AG10803 (cell line): ENCODE measurements at regions not wholly inside any gene's neighbourhood (a gene's known extent, or its start where the extent isn't known, plus 50 kb on each side); places are given as distances from the start of the nearest gene placed in this dataset.

Experiments
- DNase-seq: peaks from one replicate; pipeline ENCODE4 v3.0.0; 2010; ENCODE audit warnings: low read depth
- H3K4me3 ChIP-seq: 2 replicates; pipeline ENCODE4 v1.5.1; 2011; ENCODE audit warnings: mild to moderate bottlenecking, low read length, control low read depth
- CTCF ChIP-seq: conservative IDR thresholded peaks from 2 replicates; pipeline ENCODE4 v1.5.1; 2011; ENCODE audit warnings: mild to moderate bottlenecking, low read length, control low read depth, inconsistent platforms

- peak; percentile 66 for DNase-seq
- no peak overlapping the region for H3K4me3 ChIP-seq
- no peak for TF ChIP-seq CTCF
These were observed 137.1 kb upstream of the TBL1X start for GRCh38 chrX:9327747-9328145.

- no peak for TF ChIP-seq CTCF
- no peak for DNase-seq
- no peak overlapping the region for H3K4me3 ChIP-seq
These were observed 135.8 kb upstream of the TBL1X start for GRCh38 chrX:9329056-9329455.

GRCh38 chrX:9330249-9330982 is 134.4 kb upstream of the TBL1X start:
- no peak for TF ChIP-seq CTCF
- DNase-seq, result no peak
- no peak overlapping the region for H3K4me3 ChIP-seq

- H3K4me3 ChIP-seq, result no peak overlapping the region
- no peak for TF ChIP-seq CTCF
- no peak for DNase-seq
These were observed 130.8 kb upstream of the TBL1X start for GRCh38 chrX:9333873-9334560.

- TF ChIP-seq CTCF, result no peak
- no peak overlapping the region for H3K4me3 ChIP-seq
- no peak for DNase-seq
These were observed 129.6 kb upstream of the TBL1X start for GRCh38 chrX:9335251-9335650.

- DNase-seq, result no peak
- no peak for TF ChIP-seq CTCF
- H3K4me3 ChIP-seq, result no peak overlapping the region
These were observed 128.4 kb upstream of the TBL1X start for GRCh38 chrX:9336456-9336855.

- DNase-seq, result peak; percentile 76
- H3K4me3 ChIP-seq, result no peak overlapping the region
- no peak for TF ChIP-seq CTCF
These were observed 127.8 kb upstream of the TBL1X start for GRCh38 chrX:9337046-9337445.
